ENCODE measurements at regions not wholly inside any gene's neighbourhood (a gene's known extent, or its start where the extent isn't known, plus 50 kb on each side); places are given as distances from the start of the nearest gene placed in this dataset.

DNA sequence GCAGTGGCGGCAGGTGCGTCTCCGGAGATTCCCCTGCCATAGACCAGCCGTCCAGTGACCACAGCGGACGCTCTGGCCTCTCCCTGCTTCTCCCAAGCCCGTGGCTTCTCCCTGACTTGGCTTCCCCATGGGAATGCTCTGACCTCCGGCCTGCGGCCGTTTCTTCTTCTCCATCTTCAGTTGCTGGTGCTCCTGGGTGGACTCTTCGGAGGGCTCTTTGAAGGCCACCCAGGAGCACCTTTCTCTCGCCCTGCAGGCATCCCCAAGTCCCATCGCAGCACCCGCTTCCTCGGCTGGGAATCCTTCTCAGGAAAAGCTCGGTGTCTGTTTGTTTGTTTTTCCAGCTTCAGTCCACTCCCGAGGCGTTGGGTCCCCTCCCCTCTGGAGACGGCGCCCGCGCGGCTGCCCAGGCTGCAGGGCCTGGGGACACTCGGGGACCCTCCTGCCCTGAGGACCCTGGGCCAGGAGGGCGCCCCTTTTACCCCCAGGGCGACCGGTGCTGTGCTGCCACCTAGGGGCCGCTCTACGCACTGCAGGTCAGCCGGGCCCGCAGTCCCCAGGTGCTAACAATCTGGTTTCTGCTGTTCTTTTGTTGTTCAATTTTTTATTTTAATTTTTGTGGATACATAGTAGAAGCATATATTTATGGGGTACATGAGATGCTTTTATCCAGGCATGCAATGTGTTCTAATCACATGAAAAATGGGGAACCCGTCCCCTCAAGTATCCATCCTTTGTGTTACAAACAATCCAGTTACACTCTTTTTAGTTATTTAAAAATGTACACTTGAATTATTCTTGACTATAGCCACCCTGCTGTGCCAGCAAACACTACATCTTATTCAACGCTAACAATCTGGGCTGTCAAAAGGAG, 197.9 kb upstream of the ADAMTS16 start:
- no peak overlapping the region for H3K4me3 ChIP-seq (ENCODE audit: low read depth, low read length)
- no peak for DNase-seq (ENCODE audit: low read depth, low spot score)
- ChIA-PET CTCF (interaction anchor here (1.0 to 2.1 kb wide), 5 partner anchors 11 to 453 kb away, joined by 3 to 8 read pairs (median 4); no protein-coding TSS in a partner anchor), POLR2A (no interaction called here)
- TF ChIP-seq, protein P1, sequence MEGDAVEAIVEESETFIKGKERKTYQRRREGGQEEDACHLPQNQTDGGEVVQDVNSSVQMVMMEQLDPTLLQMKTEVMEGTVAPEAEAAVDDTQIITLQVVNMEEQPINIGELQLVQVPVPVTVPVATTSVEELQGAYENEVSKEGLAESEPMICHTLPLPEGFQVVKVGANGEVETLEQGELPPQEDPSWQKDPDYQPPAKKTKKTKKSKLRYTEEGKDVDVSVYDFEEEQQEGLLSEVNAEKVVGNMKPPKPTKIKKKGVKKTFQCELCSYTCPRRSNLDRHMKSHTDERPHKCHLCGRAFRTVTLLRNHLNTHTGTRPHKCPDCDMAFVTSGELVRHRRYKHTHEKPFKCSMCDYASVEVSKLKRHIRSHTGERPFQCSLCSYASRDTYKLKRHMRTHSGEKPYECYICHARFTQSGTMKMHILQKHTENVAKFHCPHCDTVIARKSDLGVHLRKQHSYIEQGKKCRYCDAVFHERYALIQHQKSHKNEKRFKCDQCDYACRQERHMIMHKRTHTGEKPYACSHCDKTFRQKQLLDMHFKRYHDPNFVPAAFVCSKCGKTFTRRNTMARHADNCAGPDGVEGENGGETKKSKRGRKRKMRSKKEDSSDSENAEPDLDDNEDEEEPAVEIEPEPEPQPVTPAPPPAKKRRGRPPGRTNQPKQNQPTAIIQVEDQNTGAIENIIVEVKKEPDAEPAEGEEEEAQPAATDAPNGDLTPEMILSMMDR (IDR thresholded peaks at IDR 0.05; ENCODE audit: insufficient read depth, low read length, missing control alignments), result peak; percentile 82

DNA sequence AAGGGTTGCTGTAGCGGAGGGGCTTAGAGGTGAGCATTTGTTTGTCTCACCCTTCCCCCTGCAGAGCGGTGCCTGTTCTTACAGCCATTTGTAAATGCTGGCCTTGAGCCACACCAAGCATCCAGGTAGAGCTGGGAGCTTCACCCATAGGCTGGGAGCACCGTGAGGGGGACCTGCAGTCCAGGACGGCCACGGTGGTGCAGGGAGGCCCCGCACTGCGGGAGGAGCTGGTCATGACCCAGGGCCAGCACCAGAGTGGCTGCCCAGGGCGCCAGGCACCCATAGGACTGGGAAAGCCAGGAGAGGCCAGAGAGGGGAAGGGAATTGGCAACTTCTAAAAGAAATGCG, 197.3 kb upstream of the ADAMTS16 start:
- ChIA-PET CTCF (interaction anchor here (2.1 kb wide), 1 partner anchor 14 kb away, joined by 8 read pairs; no protein-coding TSS in a partner anchor), POLR2A (no interaction called here)
- H3K4me3 ChIP-seq (ENCODE audit: low read depth, low read length), result no peak overlapping the region
- TF ChIP-seq, protein P1 (IDR thresholded peaks at IDR 0.05; ENCODE audit: insufficient read depth, low read length, missing control alignments), result no peak
- DNase-seq (ENCODE audit: low read depth, low spot score), result no peak

DNA sequence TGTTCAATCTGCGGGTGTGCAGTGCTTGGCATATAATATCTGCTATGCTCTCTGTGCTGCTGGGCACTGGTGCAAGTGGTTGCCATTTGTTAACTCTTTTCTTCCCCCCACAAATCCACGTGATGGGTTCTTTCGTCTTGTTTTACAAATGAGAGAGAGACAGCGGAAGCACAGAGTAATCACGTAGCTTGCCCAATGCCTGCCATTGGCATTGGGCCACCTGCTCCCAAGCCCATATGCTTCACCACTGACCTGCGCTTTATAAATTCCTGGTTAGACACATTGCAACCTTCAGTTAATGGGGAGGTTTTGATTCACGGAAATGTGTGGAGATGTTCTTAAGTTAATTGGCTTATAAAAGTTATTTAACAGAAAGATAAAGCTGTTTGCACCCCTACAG, 194.8 kb upstream of the ADAMTS16 start:
- ChIA-PET CTCF (interaction anchor here (1.0 to 1.4 kb wide), 2 partner anchors 18 to 473 kb away, joined by 3 read pairs; no protein-coding TSS in a partner anchor), POLR2A (no interaction called here)
- H3K4me3 ChIP-seq (ENCODE audit: low read depth, low read length), result no peak overlapping the region
- no peak for DNase-seq (ENCODE audit: low read depth, low spot score)
- TF ChIP-seq, protein P1 (IDR thresholded peaks at IDR 0.05; ENCODE audit: insufficient read depth, low read length, missing control alignments), result no peak

DNA sequence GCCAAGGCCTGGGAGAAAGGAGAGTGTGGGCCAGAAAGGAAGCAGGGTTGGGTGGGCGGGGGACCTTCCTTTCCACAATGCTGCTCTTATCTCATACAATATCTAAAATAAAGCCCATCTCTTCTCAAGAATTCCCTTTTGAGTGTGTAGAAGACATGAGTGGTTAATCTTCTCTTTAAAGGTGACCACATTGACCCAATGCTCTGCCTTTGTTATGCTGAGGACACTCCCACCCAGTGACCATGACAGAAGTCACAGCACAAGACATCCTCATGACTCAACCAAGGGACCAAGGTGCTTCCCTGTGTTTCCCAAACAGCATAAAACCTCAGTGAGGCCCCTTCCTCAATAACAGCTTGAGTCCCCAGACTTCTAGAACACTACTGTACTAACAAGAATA, 193.0 kb upstream of the ADAMTS16 start:
- CTCF ChIA-PET, result interaction anchor here (1.0 kb wide), 1 partner anchor 17 kb away, joined by 3 read pairs; no protein-coding TSS in a partner anchor
- POLR2A ChIA-PET, result no interaction called here
- no peak overlapping the region for H3K4me3 ChIP-seq (ENCODE audit: low read depth, low read length)
- DNase-seq (ENCODE audit: low read depth, low spot score), result no peak
- TF ChIP-seq, protein P1 (IDR thresholded peaks at IDR 0.05; ENCODE audit: insufficient read depth, low read length, missing control alignments), result no peak

DNA sequence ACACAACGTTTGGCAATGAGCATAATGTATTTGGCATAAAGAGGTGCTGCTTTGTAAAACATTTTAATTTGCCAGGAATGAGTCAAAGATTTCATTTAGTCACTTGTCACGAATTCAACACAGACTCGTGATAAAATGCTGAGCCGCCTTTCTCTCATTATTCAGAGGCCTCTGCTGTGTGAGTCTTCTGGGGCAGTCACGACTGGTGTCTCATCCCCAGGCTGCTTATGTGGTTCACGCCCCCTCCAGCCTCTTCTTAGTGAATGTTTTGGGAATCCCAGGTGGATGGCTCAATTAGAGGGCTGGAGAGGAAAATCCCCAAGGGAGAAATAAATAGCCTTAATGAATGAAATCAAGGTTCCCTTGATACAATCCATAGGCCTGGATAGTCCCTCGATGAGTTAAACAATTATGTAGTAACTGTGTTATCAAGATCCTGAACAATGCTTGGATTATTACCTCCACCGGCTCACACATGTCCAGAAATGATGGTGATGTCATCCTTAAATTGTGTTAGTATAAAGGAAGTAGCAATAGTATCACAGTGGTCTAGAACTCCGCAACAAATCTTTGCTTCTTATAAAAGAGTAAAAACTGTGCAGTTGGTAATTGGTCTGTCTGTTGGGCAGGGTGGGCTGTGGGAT, 192.1 kb upstream of the ADAMTS16 start:
- ChIA-PET CTCF (interaction anchor here (1.0 kb wide), 1 partner anchor 16 kb away, joined by 3 read pairs; no protein-coding TSS in a partner anchor), POLR2A (no interaction called here)
- DNase-seq (ENCODE audit: low read depth, low spot score), result no peak
- TF ChIP-seq, protein P1 (IDR thresholded peaks at IDR 0.05; ENCODE audit: insufficient read depth, low read length, missing control alignments), result no peak
- no peak overlapping the region for H3K4me3 ChIP-seq (ENCODE audit: low read depth, low read length)

DNA sequence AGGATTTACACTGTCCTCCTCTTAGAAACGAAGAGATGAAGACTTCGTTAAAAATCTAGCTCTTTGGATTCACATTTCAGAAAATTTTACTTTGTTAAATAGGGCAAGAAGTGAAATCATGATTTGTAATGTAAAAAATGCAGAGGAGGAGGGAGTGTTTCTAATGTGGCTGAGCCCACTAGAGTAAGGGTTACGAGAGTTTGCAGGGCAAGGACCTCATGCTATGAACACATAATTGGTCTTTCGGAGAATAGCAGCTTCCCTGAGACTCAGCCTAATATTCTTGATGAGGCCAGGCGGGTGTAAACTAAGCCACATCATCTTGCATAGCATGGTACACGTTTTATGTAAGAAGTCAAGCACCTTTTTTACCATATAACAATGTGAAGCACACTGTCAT, 191.0 kb upstream of the ADAMTS16 start:
- DNase-seq (ENCODE audit: low read depth, low spot score), result no peak
- ChIA-PET CTCF (interaction anchor here (1.4 kb wide), 1 partner anchor 8 kb away, joined by 3 read pairs; no protein-coding TSS in a partner anchor), POLR2A (no interaction called here)
- TF ChIP-seq, protein P1 (IDR thresholded peaks at IDR 0.05; ENCODE audit: insufficient read depth, low read length, missing control alignments), result no peak
- no peak overlapping the region for H3K4me3 ChIP-seq (ENCODE audit: low read depth, low read length)
